Astrocyte of the cerebellum (primary cell): ENCODE measurements at regions not wholly inside any gene's neighbourhood (a gene's known extent, or its start where the extent isn't known, plus 50 kb on each side); places are given as distances from the start of the nearest gene placed in this dataset.
"Not testable (repeated sequence)": the region's sequence is repeated elsewhere in the genome, so short reads cannot be mapped to it uniquely, and the experiment has no call there.

Experiments
- DNase-seq: peaks from one replicate; pipeline ENCODE4 v3.0.0-alpha.2; 2011; ENCODE audit warnings: low read depth
- H3K4me3 ChIP-seq: 2 replicates; pipeline ENCODE4 v1.5.1; 2011; ENCODE audit warnings: mild to moderate bottlenecking, low read depth, low read length, moderate library complexity
- in situ Hi-C: cut with HindIII; loops from 2 replicates; pipeline ENCODE4 v1.10.0; 2017; ENCODE audit warnings: low sequenced_read_pairs
- TF ChIP-seq, protein P1 (sequence below): IDR thresholded peaks from 2 replicates; pipeline ENCODE4 v1.5.1; 2012; ENCODE audit warnings: low read length, low read depth, moderate library complexity, mild to moderate bottlenecking; ENCODE audit errors: missing control alignments

DNA sequence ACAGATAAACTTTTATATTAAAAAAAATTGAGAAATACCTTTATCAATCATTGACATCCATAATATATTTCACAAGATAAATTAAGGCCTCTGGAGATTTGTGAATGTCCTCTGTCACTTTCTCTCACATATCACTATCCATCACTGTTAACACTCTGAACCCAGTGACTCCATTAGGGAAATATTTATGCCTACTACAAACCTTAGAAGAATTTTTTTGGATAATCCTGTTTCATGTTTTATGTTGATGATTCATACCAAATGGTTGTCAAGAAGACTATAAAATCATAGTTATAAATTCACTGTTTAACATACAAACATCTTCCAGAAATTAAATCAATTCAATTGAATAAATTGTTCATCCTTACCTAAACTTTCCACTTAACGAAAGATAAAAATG, 357.6 kb upstream of the CDH10 start:
- in situ Hi-C loops: no loop called here
- no peak for DNase-seq

DNA sequence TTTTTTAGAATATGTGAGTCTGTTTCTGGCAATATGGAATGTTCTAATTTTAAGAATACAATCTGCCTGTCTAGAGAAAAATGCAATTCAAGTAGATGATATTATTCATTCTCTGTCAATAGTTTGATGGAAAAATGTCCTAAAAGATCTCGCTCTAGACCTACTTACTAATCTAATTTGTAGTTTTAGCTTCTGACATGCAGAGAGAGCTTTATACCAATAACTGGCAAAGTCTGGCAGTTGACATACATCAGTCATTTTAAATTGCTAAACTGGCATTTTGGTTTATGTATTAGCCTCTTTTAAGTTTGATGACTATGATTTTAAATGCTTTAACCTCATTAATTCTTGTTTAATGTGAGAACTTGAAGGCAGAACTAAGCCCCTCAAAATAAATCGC, 355.0 kb upstream of the CDH10 start:
- in situ Hi-C loops: no loop called here

More for the DNA sequence above, 357.6 kb upstream of the CDH10 start:
- TF ChIP-seq, protein P1, sequence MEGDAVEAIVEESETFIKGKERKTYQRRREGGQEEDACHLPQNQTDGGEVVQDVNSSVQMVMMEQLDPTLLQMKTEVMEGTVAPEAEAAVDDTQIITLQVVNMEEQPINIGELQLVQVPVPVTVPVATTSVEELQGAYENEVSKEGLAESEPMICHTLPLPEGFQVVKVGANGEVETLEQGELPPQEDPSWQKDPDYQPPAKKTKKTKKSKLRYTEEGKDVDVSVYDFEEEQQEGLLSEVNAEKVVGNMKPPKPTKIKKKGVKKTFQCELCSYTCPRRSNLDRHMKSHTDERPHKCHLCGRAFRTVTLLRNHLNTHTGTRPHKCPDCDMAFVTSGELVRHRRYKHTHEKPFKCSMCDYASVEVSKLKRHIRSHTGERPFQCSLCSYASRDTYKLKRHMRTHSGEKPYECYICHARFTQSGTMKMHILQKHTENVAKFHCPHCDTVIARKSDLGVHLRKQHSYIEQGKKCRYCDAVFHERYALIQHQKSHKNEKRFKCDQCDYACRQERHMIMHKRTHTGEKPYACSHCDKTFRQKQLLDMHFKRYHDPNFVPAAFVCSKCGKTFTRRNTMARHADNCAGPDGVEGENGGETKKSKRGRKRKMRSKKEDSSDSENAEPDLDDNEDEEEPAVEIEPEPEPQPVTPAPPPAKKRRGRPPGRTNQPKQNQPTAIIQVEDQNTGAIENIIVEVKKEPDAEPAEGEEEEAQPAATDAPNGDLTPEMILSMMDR: no peak
- H3K4me3 ChIP-seq: no peak overlapping the region

DNA sequence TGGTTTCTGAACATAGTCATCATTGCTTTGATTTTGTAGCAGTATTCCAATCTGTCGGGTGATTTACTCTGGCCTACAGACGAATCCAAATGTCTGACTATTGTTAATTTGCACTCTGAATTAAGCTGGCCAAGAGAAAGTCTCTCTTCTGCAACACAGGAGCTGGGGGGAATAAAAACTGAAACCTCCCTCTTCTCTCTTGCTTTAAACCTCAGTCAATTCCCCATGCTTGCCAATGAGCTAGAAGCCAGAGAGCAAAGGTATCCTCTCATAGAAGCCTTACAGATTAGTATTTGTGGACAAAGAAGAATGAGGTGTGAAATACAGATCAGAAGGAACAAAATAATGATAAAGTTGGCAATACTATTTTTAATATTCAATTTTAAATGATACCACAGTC, 353.9 kb upstream of the CDH10 start:
- in situ Hi-C loops: no loop called here
- DNase-seq: no peak
- TF ChIP-seq, protein P1: no peak
- no peak overlapping the region for H3K4me3 ChIP-seq

More for the DNA sequence above, 355.0 kb upstream of the CDH10 start:
- TF ChIP-seq, protein P1: no peak
- DNase-seq: no peak
- no peak overlapping the region for H3K4me3 ChIP-seq

DNA sequence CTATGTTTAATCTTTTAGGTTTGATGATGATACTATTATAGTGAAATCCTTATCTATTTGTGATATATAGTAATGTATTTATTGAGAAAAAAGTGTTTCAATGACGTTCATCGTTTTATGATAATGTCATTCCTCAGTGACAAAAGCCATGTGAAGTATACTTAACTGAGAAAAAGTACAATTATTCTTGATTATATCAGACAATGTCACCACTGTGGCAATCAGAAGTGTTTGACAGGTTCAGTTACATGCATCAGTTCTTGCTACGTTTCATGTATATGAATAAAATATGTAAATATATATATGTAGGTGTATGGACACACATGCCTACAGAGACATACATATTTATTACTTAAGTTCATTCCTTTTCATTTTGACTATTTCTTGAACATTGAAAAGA, 341.5 kb upstream of the CDH10 start:
- in situ Hi-C loops: no loop called here
- no peak overlapping the region for H3K4me3 ChIP-seq
- TF ChIP-seq, protein P1: no peak
- DNase-seq: no peak

DNA sequence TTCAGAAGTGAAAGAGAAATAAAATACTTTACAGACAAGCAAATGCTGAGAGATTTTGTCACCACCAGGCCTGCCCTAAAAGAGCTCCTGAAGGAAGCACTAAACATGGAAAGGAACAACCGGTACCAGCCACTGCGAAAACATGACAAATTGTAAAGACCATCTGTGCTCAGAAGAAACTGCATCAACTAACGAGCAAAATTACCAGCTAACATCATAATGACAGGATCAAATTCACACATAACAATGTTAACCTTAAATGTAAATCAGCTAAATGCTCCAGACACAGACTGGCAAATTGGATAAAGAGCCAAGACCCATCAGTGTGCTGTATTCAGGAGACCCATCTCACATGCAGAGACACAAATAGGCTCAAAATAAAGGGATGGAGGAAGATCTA, 333.8 kb upstream of the CDH10 start:
- in situ Hi-C loops, DNase-seq, H3K4me3 ChIP-seq: not testable (repeated sequence)

DNA sequence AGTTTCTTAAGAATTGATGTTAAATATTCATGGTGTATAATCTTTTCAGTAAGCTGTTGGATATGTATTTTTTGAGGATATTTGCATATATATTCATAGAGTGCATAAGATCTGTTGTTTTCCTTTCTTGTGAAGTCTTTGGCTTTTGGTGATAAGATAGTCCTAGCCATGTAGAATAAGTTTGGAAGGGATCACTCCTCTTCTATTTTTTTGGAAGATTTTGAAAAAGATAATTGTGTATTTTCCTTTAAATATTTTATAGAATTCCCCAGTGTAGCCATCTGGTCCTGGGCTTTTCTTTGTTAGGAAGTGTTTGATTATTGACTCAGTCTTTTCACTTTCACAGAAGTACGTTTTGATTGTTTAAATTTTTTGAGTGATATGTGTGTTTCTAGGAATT, 318.8 kb upstream of the CDH10 start:
- DNase-seq: no peak
- TF ChIP-seq, protein P1: no peak
- H3K4me3 ChIP-seq: no peak overlapping the region
- in situ Hi-C loops: no loop called here

DNA sequence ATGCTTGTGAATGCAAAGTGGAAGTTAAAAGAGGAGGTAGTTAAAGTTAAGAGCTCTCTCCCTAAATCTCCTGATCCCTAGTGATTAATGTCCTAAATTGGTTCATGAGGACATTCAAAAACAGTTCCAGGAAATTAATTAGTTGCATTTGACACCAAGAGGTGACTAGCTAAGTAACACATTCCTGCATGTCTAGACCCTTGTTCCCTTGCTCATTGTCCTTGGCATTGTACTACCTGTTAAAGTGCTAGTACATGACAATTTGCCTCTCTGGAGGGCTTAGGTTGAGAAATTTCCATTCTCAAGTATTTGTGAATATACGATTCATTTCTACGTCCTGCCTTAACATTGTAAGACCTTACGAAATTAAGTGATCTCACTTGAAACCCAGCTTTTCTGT, 278.6 kb upstream of the CDH10 start:
- in situ Hi-C loops: no loop called here
- TF ChIP-seq, protein P1: no peak
- H3K4me3 ChIP-seq: no peak overlapping the region
- DNase-seq: no peak
